AG04450 (cell line): ENCODE measurements at regions not wholly inside any gene's neighbourhood (a gene's known extent, or its start where the extent isn't known, plus 50 kb on each side); places are given as distances from the start of the nearest gene placed in this dataset.

Experiments
- CTCF ChIA-PET: fragments of 300-600, 350-600 bp; formaldehyde crosslinking; extraction: SDS; loops from one replicate; lab custom pipeline; 2022; ENCODE audit warnings: antibody characterized with exemption, inconsistent platforms; lab: Charles Lee
- POLR2A ChIA-PET: fragments of 350-600 bp; formaldehyde crosslinking; extraction: SDS; loops from one replicate; lab custom pipeline; 2021; ENCODE audit warnings: antibody characterized with exemption, inconsistent platforms; lab: Yijun Ruan, JAX
- DNase-seq: peaks from one replicate; pipeline ENCODE4 v3.0.0-alpha.2; 2011; ENCODE audit warnings: low read depth, low spot score
- H3K27ac ChIP-seq: one replicate; pipeline ENCODE4 v1.5.1; 2012; ENCODE audit warnings: low read depth, low read length, control low read depth
- H3K27me3 ChIP-seq: one replicate; pipeline ENCODE4 v1.6.0; 2012; ENCODE audit warnings: low read length; ENCODE audit not compliant: control insufficient read depth, insufficient read depth
- H3K4me3 ChIP-seq: 2 replicates; pipeline ENCODE4 v1.5.1; 2011; ENCODE audit warnings: mild to moderate bottlenecking, low read depth, low read length, control low read depth
- H3K9me3 ChIP-seq: 2 replicates; pipeline ENCODE4 v1.5.1; 2012; ENCODE audit warnings: low read length; ENCODE audit not compliant: control insufficient read depth, insufficient read depth
- TF ChIP-seq, protein P1 (sequence below): IDR thresholded peaks from 2 replicates; pipeline ENCODE4 v1.5.1; 2011; ENCODE audit warnings: low read depth, low read length, control low read depth, inconsistent platforms

DNA sequence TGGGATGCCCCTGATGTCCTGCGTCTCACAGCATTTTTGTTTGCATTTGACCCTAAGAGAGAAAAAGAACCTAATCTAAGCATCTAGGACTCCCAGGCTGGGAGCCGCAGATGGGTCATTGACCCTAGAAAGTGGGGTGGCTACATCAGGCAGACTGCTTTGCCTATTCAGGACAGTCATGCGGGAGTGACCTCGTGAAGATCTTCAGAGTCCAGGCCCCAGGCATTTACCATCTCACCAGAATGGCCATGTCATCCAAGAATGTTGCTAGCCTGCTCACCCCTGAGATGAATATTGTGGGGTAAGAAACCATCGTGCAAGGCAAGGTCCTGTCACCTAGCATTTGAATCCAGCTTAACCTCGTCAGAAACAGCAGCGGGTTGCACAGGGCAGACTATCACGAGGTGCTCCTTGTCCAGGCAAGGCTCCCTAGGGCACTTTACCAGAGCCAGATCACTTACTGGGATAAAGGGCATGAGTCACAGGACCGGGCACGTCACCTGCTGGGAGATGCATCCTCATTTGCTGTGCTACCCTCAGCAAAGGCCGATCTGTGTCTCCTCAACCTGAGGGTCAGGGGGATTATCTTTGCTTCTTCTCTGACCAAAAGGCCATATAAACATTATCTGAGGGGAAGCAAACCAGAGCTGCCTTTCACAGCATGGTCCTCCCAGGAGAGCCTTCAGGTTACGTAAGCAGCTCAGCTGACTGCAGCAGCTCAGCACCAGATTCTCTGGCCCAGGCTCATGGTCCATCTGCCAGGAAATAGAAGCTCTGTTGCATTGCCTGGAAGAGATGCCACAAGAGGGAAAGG, 162.3 kb downstream of the ACKR3 start:
- DNase-seq = no peak
- Histone ChIP-seq H3K27me3 (peaks cover 5% of the 10 kb centered on the region), H3K4me3 (no peak overlapping the region), H3K27ac (no peak overlapping the region), H3K9me3 (no peaks in the 10 kb centered on the region)
- POLR2A ChIA-PET = no interaction called here
- CTCF ChIA-PET = no interaction called here
- TF ChIP-seq, protein P1, sequence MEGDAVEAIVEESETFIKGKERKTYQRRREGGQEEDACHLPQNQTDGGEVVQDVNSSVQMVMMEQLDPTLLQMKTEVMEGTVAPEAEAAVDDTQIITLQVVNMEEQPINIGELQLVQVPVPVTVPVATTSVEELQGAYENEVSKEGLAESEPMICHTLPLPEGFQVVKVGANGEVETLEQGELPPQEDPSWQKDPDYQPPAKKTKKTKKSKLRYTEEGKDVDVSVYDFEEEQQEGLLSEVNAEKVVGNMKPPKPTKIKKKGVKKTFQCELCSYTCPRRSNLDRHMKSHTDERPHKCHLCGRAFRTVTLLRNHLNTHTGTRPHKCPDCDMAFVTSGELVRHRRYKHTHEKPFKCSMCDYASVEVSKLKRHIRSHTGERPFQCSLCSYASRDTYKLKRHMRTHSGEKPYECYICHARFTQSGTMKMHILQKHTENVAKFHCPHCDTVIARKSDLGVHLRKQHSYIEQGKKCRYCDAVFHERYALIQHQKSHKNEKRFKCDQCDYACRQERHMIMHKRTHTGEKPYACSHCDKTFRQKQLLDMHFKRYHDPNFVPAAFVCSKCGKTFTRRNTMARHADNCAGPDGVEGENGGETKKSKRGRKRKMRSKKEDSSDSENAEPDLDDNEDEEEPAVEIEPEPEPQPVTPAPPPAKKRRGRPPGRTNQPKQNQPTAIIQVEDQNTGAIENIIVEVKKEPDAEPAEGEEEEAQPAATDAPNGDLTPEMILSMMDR = no peak

GRCh38 chr2:236733156-236733555, 163.5 kb downstream of the ACKR3 start:
- H3K4me3 ChIP-seq = no peak overlapping the region
- TF ChIP-seq, protein P1 = no peak
- ChIA-PET POLR2A (no interaction called here), CTCF (no interaction called here)
- H3K27ac ChIP-seq = no peak overlapping the region
- DNase-seq = no peak
- peaks cover 5% of the 10 kb centered on the region for H3K27me3 ChIP-seq
- no peaks in the 10 kb centered on the region; the same call in 1 of the 2 replicates for H3K9me3 ChIP-seq

GRCh38 chr2:236735825-236736238, 166.2 kb downstream of the ACKR3 start:
- Histone ChIP-seq H3K4me3 (no peak overlapping the region), H3K9me3 (no peaks in the 10 kb centered on the region; the same call in 1 of the 2 replicates), H3K27ac (no peak overlapping the region), H3K27me3 (peaks cover 13% of the 10 kb centered on the region)
- CTCF ChIA-PET = no interaction called here
- TF ChIP-seq, protein P1 = no peak
- POLR2A ChIA-PET = no interaction called here
- DNase-seq = no peak

GRCh38 chr2:236738030-236738429, 168.4 kb downstream of the ACKR3 start:
- Histone ChIP-seq H3K4me3 (no peak overlapping the region), H3K9me3 (no peaks in the 10 kb centered on the region; the same call in 1 of the 2 replicates), H3K27ac (no peak overlapping the region), H3K27me3 (peaks cover 12% of the 10 kb centered on the region)
- TF ChIP-seq, protein P1 = no peak
- POLR2A ChIA-PET = no interaction called here
- CTCF ChIA-PET = no interaction called here
- no peak for DNase-seq

DNA sequence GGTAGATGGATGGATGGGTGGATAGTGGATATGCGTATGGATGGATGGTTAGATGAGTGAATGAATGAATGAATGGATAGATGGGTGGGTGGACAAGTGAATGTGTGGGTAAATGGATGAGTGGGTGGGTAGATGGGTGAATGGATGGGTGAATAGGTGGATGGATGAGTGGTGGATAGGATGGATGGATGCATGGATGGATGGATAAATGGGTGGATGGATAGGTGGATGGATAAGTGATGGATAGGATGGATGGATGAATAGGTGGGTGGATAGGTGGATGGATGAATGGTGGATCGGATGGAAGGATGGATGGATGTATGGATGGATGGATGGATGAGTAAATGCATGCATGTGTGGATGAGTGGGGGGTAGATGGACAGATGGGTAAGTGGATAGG, 169.3 kb downstream of the ACKR3 start:
- H3K27me3 ChIP-seq = peaks cover 12% of the 10 kb centered on the region
- TF ChIP-seq, protein P1 = no peak
- CTCF ChIA-PET = no interaction called here
- no peak overlapping the region for H3K4me3 ChIP-seq
- DNase-seq = no peak
- no peaks in the 10 kb centered on the region; the same call in 1 of the 2 replicates for H3K9me3 ChIP-seq
- POLR2A ChIA-PET = no interaction called here
- H3K27ac ChIP-seq = no peak overlapping the region
